GM18858 (cell line): ENCODE measurements at regions not wholly inside any gene's neighbourhood (a gene's known extent, or its start where the extent isn't known, plus 50 kb on each side); places are given as distances from the start of the nearest gene placed in this dataset.

Experiments
- ATAC-seq: cut with Tn5 transposase; IDR thresholded peaks from one replicate; pipeline ENCODE4 v1.9.1; 2021; ENCODE audit not compliant: unreplicated experiment

DNA sequence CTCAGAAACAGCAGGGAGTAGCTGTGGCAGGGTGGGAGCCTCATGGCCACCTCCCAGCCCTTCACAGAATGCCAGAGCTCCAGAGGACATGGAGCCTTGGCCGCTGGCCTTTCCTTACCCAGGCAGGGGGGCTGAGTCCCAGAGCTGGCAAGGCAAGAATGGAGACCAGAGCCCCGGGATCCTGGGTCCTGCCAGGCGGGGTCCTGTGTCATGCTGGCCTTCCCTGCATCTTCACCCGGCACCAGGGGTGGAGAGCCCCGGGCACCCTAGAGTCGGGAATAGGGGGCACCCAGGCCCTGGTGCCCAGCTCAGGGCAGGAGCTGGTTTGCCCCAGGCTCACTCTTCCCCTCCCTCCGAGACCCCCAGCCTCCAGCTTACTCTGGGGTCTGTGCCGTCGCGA, 519.9 kb downstream of the TBC1D22A start:
- ATAC-seq, result no peak

DNA sequence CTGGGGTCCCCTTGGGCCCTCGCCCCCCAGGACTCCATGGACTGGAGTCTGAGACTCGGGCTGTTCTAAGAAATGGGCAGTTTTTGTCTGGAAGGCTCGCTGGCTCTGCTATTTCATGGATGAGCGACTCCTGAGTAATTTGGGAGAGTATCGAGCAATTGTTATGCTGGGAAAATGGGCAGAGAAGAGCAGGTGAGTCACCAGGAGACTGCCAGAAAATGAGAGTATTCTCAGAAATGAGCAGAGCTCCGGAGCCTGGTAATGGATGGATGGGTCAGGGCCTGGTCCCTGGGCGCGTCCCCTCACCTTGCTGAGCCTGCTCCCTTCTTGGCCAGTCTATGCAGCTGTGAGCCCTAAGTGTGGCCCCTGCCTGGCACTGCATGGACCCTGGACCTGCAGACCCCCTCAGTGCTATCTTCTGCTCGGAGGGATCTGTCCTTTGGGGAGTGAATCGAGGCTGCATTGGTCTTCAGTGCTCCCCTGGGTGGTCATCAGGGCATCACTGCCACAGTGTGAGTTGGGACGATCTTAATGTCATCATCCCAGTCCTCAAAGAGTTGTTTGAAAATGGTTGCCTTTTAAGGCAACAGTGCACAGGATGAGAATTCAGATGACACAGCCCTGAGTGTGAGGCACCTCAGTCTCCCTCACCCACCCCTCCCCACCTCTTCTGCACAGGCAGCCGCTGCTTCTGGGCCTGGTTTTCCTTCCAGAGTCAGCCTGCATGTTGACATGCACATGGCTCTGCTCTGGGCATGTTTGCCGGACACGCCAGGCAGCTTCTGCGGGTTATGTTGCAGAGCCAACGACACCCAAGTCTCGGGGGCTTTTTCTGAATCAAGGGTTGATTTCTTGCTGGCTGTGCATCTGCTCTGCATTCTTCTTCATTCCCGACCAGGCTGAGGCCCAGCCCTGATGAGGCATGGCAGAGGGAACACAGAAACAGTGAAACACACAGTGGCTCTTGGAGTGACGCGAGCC, 519.0 kb downstream of the TBC1D22A start:
- no peak for ATAC-seq

DNA sequence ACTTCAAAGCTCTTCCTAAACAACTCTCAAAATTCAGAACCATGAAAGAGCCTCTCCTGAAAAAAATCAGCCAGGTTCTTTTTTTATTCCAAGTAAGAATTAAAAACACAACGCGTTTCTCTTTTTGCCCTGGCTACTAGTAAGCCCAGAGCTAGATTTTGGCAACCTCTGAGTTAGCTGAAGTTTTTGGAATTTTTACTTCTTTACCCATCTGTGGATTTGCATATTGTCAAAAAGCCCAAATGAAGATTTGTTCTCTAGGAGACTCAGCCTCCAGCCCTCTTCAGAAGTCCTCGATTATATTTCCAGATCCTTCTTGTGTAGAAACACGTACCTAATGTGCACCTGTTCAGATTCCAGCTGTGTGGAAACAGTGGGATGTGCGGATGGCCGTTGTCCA, 517.9 kb downstream of the TBC1D22A start:
- no peak for ATAC-seq

DNA sequence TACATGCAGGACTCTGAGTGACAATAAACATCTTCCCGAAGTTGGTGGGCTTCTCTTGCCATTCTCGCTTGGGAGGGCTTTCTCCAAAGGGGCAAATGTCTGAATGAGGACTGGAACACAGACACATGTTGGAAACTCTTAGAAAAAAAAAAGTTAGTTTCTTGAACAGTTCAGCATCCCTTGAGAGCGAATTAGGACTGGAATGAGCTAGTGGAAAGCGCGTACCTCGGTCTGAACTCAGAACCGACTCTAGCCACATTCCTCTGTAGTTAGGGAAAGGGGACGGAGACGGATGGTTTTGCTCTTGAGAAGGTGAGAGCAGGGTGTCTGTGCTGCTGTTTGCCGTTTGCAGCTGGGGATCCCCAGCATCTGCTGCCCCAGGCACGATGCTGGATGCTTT, 517.3 kb downstream of the TBC1D22A start:
- ATAC-seq, result no peak

DNA sequence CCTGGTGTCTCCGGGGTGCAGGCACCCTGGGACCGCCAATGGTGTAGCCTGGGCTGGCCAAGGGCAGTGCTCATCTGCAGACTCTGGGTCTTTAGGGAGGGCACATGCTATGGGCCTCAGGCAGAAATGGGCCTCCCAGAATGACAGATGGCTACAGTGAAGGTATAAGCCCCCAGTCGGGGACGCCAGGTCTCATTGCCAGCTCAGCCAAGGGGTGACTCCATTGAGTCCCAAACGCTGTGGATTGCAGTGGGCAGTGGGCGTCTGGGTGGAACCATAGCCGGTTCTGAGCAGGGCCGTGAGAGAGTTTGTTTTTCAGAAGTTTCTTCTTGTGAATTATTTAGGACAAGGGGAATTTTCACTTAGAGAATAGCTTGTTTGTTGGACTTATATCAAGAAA, 516.9 kb downstream of the TBC1D22A start:
- no peak for ATAC-seq

DNA sequence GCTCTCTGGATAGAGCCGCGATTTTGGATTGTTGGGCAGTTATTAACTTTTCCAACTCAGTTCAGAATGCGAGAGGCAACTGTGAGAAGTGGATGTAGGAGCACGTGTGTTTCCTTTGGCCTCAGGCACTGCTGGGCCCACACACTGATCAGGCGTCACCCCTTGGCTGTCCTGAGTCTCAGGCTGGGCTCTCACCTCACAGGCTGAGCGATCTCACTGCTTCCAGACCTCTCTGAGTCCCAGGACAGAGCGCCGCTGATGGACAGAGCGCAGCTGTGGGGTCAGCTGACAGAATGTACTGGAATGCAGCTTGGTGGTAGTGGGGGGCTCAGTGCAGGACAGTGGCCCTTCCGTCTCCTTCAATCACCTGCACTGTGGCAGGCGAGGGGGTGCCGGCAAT, 516.2 kb downstream of the TBC1D22A start:
- no peak for ATAC-seq

DNA sequence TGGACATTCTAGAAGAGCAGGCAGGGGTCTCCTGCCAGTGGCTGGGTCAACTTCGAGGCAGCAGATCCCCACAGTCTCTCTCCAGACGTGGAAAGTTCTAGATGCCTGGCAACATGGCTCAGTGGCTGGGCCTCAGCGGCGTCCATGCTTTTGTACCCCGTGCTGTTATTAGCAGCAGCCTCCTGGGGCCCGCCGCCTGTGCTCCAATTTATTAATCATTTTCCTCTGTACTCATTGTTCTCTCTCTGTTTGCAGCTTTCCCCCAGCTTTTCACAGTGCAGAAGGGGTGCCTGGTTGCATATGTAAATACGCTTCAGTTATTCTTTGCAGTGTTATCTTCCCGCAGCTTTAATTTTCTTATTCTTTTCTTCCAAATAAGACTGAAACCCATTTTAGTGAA, 515.1 kb downstream of the TBC1D22A start:
- ATAC-seq, result no peak

DNA sequence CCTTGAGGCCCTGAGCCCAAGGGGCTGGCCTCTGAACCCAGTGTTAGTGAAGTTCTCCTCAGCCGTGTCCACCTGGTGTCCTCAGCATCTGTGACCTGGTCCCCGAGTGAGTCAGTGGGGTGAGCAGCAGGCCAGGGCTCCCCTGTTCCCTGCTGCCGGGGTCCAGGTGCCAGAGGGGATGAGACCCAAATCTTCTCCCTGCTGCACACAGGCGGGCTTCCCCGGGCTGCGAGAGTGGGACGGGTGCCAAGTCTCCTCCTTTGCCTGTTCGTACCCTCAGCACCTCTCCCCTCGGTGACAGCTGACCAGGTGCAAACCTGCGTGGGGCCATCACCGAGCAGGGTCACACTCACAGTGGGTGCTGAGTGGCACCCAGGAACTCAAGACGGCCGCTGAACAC, 514.5 kb downstream of the TBC1D22A start:
- no peak for ATAC-seq

DNA sequence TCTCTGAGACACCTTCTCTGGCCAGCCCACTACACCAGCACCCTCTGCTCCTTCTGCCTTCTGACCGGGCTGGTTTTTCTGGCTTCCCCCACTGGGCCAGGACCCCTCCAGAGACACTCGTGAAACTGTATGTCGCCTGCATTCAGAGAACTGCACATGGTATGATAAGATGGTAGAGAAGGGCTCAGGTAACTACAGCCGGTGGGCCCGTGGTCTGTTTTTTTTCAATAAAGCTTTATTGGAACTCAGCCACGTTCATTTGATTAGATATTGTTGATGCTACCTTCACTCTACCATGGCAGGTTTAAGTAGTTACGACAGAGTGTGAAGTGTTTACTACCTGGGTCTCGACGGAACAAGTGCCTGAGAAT, 514.0 kb downstream of the TBC1D22A start:
- ATAC-seq, result no peak

DNA sequence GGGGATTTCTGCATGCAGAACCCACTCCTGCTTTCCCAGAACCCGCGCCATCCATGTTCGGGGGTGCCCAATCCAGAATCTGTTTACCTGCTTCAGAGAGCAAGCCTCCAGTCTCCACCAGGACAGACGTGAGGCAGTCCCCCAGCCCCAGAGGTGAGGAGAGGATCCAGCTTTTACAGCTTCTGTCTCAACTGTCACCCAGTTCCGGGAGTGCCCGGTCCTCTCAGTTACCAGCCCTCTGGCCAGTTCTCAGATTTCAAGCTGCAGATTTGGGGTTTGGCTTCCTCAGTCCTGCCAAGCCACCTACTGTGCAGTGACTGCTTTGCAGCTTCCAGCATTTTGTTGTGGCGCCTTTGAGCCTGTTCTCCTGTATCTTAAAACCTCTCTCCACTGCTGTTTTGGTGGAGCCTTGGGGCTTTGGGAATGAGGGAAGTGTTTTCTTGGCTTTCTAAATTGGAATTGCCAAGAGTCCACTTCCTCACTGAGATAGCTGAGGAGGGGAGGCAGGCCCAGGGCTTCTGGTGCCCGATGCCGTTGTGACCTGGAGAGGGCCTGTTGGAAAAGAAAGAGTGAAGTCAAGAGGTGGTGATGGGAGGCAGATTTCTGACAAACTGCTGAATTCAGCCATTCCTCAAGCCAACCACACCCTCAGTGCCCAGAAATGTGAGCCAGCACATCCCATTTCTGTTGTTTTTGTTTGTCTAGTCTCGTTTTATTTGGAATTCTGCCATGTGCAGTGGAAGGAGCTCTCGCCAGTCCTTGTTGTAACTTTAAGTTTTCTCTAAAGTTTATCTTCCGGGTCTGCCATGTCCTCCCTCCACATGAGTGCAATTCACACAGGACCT, 513.4 kb downstream of the TBC1D22A start:
- no peak for ATAC-seq

DNA sequence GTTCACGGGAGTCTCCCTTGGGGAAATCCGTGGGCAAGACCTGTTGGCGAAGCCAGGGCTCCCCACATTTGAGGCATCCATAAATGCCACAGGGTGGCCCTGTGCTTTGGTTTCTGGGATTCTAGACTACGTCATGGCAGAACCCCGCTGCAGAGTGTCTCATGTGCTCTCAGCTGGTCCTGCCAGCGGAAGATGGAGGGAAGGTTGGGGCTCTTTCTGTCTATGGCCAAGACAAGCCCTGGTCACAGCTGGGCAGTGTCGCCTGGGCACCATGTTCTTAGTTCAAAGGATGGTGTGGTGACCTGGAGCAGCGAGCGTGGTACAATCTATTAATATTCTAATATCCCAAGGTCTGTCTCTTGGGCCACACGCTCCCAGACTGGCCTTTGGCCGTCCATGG, 511.7 kb downstream of the TBC1D22A start:
- no peak for ATAC-seq

DNA sequence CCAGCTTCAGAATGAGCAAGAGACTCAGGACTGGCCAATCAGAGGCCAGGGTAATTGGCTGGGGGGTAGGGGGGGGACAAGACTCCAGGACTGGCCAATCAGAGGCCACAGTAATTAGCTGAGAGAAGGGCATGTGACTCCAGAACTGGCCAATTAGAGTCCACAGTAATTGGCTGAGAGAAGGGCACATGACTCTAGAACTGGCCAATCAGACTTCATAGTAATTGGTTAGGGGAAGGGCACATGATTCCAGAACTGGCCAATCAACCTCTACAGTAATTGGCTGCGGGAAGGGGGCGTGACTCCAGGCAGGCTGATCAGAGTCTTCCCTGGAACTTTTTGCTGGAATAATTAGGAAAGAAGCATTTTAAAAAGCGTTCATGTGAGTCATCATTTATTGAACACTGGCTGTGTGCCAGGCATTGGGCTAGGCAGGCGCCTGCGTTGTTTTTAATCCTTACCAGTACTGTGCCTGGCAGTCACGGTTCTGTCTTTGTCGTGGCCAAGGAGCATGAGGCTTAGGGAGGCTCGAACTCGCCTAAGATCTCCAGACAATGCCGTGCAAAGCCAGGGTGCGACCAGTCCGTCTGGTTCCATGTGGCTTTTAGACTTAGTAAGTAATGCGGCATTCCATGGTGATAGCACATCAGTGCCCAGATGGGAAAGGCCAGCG, 508.1 kb downstream of the TBC1D22A start:
- ATAC-seq, result no peak

DNA sequence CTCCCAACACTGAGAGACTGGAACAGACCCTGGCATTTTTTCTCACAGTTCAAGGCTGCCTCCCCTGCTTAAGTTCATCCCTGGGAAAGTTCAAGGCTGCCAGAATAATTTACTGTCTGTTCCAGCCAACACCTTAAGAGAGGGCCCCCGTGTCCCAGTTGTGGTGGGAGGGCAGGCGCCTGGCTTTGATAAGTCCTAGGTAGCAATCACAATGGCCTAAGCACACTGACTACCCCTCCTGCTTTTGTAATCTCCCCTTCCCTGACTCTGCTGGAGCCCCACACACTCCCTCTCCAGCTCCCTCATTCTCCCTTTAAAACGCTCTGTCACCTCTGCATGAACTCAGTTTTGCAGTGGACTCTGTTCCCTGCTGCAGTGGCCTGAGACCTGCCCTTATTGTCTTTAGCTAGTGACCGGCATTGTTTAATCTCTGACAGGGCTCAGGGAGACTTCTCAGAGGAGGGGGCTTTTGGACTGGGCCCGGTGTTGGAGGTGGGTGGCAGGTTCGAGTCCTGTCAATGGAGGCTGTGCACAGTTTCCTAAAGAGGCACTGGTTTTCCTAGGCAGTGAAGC, 507.2 kb downstream of the TBC1D22A start:
- no peak for ATAC-seq

DNA sequence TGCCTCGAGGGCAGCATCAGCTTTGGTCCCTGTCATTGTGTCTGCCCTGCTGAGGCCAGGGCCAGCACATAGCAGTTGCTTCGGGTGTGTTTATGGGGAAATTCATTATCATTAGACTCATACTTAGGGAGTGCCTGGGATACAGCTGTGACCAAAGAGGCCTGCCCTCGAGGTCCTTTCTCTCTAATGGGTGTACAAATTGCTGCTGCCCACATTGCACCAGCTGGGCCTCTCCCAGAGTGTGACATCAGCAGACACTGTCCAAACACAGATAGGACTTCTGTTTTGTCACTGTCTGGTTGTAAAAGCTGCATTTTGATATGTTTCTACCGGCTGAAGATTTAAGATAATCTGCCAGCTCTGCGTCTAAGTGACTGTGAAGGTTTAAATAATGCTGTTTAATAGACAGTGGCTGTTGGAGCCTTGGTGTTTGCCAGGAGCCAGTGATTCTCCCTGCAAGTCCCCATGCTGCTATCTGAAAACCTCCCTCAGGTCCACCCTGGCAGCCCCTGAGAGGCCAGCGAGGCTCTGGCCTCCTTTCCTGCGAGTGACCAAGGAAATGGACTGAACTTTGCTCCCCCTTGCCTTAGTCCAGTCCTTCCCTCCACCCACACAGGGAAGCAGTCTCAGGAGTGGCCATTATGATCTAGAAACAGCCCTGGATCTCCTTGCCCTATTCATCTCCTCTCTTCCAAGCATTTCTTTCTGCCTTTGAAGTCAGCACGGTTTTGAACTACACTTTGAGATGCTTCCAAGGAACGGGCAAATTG, 505.2 kb downstream of the TBC1D22A start:
- ATAC-seq, result no peak

DNA sequence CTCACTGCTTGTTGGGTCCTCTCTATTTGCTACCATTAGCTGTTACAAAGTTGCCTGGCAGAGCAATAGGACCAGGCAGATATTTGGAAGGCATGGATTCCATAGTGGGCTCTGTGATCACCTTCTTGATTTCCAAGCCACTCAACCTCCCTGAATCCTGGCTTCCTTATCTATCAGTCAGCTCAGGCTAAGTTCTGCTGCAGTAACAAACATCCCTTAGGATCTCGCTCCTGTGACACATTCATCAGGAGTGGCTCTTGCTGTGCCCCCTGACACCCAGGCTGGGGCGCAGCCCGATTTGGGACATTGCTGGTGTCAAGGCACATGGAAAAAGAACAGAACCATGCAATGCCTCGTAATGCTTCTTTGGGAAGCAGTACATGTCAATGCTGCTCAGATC, 503.9 kb downstream of the TBC1D22A start:
- ATAC-seq, result no peak

DNA sequence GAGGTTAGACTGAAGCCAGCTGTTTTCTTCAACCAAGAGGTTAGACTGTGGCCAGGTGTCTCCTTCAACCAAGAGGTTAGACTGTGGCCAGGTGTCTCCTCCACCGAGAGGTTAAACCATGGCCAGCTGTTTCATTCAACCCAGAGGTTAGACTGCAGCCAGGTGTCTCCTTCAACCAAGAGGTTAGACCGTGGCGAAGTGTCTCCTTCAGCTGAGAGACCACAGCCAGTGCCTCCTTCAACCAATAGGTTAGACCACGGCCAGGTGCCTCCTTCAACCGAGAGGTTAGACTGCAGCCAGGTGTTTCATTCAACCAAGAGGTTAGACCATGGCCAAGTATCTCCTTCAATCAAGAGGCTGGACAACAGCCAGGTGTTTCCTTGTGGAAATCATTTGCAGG, 498.1 kb downstream of the TBC1D22A start:
- no peak for ATAC-seq

DNA sequence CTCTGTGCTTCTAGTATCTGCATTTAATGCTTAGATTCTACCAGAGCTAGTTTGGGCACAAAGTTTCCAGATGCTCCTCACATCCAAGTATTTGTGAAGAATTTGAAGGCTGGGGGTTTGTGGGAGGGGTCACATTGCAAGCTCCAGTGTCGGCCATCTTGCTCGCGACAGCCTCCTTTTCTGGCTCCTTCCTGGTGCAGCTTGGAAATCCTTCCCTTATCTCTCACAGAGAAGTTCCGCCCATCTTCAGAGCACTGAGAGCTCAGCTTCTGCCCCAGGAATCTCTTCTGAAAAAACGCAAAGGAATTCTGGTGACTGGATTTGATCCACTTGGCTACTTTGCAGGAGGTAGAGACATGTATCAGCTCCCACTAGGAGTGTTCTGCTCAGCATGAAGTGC, 497.5 kb downstream of the TBC1D22A start:
- ATAC-seq, result no peak

DNA sequence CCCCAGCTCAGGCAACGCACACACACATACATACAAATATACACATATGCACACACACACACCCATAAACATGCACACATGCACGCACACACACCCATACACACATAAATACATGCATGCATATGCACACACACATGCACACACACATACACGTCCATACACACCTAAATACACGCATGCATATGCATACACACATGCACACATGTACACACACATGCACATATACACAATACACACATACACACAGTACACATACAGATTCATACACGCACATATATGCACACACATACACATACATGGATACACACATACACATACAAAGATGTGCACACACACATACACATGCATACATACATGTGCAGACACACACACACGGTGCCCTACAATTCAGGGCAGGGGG, 496.6 kb downstream of the TBC1D22A start:
- ATAC-seq, result no peak

DNA sequence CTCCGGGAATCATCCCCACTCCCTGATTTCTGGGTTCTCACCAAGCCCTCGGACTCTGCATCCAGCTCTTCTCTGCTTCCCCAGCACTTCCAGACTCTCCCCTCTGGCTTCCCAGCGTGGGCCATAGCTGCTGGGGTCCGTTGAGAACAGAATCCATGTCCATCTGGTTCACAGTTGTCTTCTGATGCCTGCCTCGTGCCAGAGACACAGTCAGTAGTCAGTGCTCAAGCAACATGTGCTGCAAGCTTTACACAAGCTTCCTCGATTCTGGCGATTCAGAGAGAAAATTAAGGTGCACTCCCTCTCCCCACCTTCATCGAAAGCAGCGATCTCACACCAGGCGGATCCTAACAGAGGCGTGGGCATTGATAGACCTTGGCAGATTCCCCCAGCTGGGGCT, 495.5 kb downstream of the TBC1D22A start:
- ATAC-seq, result no peak

DNA sequence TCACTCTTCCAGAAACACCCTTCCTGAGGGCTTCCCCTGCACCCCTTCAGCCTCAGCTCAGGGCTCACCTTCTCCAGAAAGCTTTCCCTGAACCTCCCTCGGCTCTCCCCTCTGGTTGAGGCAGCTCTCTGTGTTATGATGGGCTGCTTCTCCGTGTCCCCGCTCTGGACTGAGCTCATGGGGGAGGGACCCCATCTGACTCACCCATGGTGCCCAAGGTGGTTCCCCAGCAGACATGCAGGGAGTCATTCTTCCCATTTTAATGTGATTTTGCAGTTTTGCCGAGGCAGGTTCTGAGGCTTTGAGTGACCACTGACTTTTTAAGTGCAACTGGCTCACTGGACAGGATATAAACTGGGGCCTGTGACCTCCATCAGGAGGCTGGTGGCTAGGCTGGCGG, 495.1 kb downstream of the TBC1D22A start:
- ATAC-seq, result no peak
